Neuron (in vitro differentiated cells): ENCODE measurements at regions not wholly inside any gene's neighbourhood (a gene's known extent, or its start where the extent isn't known, plus 50 kb on each side); places are given as distances from the start of the nearest gene placed in this dataset.
"Not testable (repeated sequence)": the region's sequence is repeated elsewhere in the genome, so short reads cannot be mapped to it uniquely, and the experiment has no call there.

Experiments
- H2AFZ ChIP-seq: one replicate; pipeline ENCODE4 v1.6.1; 2013; ENCODE audit warnings: low read depth, mild to moderate bottlenecking, inconsistent platforms, low read length, moderate library complexity
- H3K27me3 ChIP-seq: one replicate; pipeline ENCODE4 v1.6.1; 2013; ENCODE audit warnings: low read length; ENCODE audit not compliant: insufficient read depth
- H3K36me3 ChIP-seq: one replicate; pipeline ENCODE4 v1.6.1; 2013; ENCODE audit warnings: low read length; ENCODE audit not compliant: insufficient read depth
- H3K4me1 ChIP-seq: one replicate; pipeline ENCODE4 v1.6.1; 2013; ENCODE audit warnings: low read length; ENCODE audit not compliant: insufficient read depth
- H3K4me3 ChIP-seq: 2 replicates; pipeline ENCODE4 v1.5.1; 2013; ENCODE audit warnings: mild to moderate bottlenecking, low read length, moderate library complexity
- H3K9me3 ChIP-seq: one replicate; pipeline ENCODE4 v1.6.1; 2013; ENCODE audit warnings: low read length

GRCh38 chr15:62253294-62253693 is 88.2 kb upstream of the C2CD4B start:
- H2AFZ ChIP-seq: no peak overlapping the region
- H3K4me1 ChIP-seq: peaks cover 3% of the 10 kb centered on the region
- no peaks in the 10 kb centered on the region for H3K27me3 ChIP-seq
- H3K4me3 ChIP-seq: no peak overlapping the region
- no peaks in the 10 kb centered on the region for H3K9me3 ChIP-seq
- H3K36me3 ChIP-seq: no peaks in the 10 kb centered on the region

- Histone ChIP-seq H3K36me3 (no peaks in the 10 kb centered on the region), H3K9me3 (no peaks in the 10 kb centered on the region), H3K4me1 (peaks cover 3% of the 10 kb centered on the region), H3K27me3 (no peaks in the 10 kb centered on the region), H3K4me3 (no peak overlapping the region), H2AFZ (no peak overlapping the region)
Measured at GRCh38 chr15:62254137-62254934, 89.3 kb upstream of the C2CD4B start.

- not testable (repeated sequence) for H3K4me3 ChIP-seq, H3K27me3 ChIP-seq, H3K9me3 ChIP-seq, H2AFZ ChIP-seq, H3K36me3 ChIP-seq, H3K4me1 ChIP-seq
Measured at GRCh38 chr15:62256430-62256829, 91.3 kb upstream of the C2CD4B start.

- no peaks in the 10 kb centered on the region for H3K36me3 ChIP-seq
- H3K4me3 ChIP-seq: no peak overlapping the region
- no peaks in the 10 kb centered on the region for H3K27me3 ChIP-seq
- H3K4me1 ChIP-seq: no peaks in the 10 kb centered on the region
- peaks cover 2% of the 10 kb centered on the region for H3K9me3 ChIP-seq
- H2AFZ ChIP-seq: no peak overlapping the region
Measured at GRCh38 chr15:62257996-62258521, 93.0 kb upstream of the C2CD4B start.

GRCh38 chr15:62262305-62262941 is 97.3 kb upstream of the C2CD4B start:
- Histone ChIP-seq H3K9me3 (peaks cover 8% of the 10 kb centered on the region), H3K4me3 (no peak overlapping the region), H3K4me1 (no peaks in the 10 kb centered on the region), H3K36me3 (no peaks in the 10 kb centered on the region), H3K27me3 (no peaks in the 10 kb centered on the region), H2AFZ (no peak overlapping the region)

- no peaks in the 10 kb centered on the region for H3K4me1 ChIP-seq
- H3K36me3 ChIP-seq: no peaks in the 10 kb centered on the region
- H3K4me3 ChIP-seq: no peak overlapping the region
- peaks cover 8% of the 10 kb centered on the region for H3K9me3 ChIP-seq
- H2AFZ ChIP-seq: no peak overlapping the region
- H3K27me3 ChIP-seq: no peaks in the 10 kb centered on the region
Measured at GRCh38 chr15:62264196-62264595, 99.1 kb upstream of the C2CD4B start.

GRCh38 chr15:62269504-62269903 is 104.4 kb upstream of the C2CD4B start:
- no peaks in the 10 kb centered on the region for H3K36me3 ChIP-seq
- peaks cover 7% of the 10 kb centered on the region for H3K9me3 ChIP-seq
- H3K4me3 ChIP-seq: no peak overlapping the region
- no peak overlapping the region for H2AFZ ChIP-seq
- H3K4me1 ChIP-seq: no peaks in the 10 kb centered on the region
- H3K27me3 ChIP-seq: no peaks in the 10 kb centered on the region

- H3K27me3 ChIP-seq: no peaks in the 10 kb centered on the region
Measured at GRCh38 chr15:62270216-62270921, 105.3 kb upstream of the C2CD4B start.

GRCh38 chr15:62272290-62272689 is 107.2 kb upstream of the C2CD4B start:
- Histone ChIP-seq H3K36me3 (no peaks in the 10 kb centered on the region), H3K4me1 (no peaks in the 10 kb centered on the region), H3K4me3 (no peak overlapping the region), H3K27me3 (peaks cover 2% of the 10 kb centered on the region), H3K9me3 (peaks cover 7% of the 10 kb centered on the region), H2AFZ (no peak overlapping the region)

More at GRCh38 chr15:62270216-62270921, 105.3 kb upstream of the C2CD4B start:
- Histone ChIP-seq H3K4me3 (no peak overlapping the region), H3K9me3 (peaks cover 7% of the 10 kb centered on the region), H2AFZ (no peak overlapping the region), H3K36me3 (no peaks in the 10 kb centered on the region), H3K4me1 (no peaks in the 10 kb centered on the region)

- Histone ChIP-seq H3K27me3 (peaks cover 4% of the 10 kb centered on the region), H3K9me3 (no peaks in the 10 kb centered on the region), H2AFZ (no peak overlapping the region), H3K4me3 (no peak overlapping the region), H3K4me1 (no peaks in the 10 kb centered on the region), H3K36me3 (no peaks in the 10 kb centered on the region)
Measured at GRCh38 chr15:62275831-62276230, 110.7 kb upstream of the C2CD4B start.

GRCh38 chr15:62277816-62278394 is 112.8 kb upstream of the C2CD4B start:
- H3K4me1 ChIP-seq: no peaks in the 10 kb centered on the region
- peaks cover 4% of the 10 kb centered on the region for H3K27me3 ChIP-seq
- no peaks in the 10 kb centered on the region for H3K36me3 ChIP-seq
- H3K4me3 ChIP-seq: no peak overlapping the region
- no peak overlapping the region for H2AFZ ChIP-seq
- no peaks in the 10 kb centered on the region for H3K9me3 ChIP-seq

- Histone ChIP-seq H3K4me3 (no peak overlapping the region), H2AFZ (no peak overlapping the region), H3K27me3 (peaks cover 4% of the 10 kb centered on the region), H3K36me3 (no peaks in the 10 kb centered on the region), H3K4me1 (no peaks in the 10 kb centered on the region), H3K9me3 (no peaks in the 10 kb centered on the region)
Measured at GRCh38 chr15:62278534-62278933, 113.4 kb upstream of the C2CD4B start.

- H2AFZ ChIP-seq: no peak overlapping the region
- peaks cover 4% of the 10 kb centered on the region for H3K27me3 ChIP-seq
- no peaks in the 10 kb centered on the region for H3K36me3 ChIP-seq
- H3K4me1 ChIP-seq: no peaks in the 10 kb centered on the region
- H3K9me3 ChIP-seq: no peaks in the 10 kb centered on the region
- no peak overlapping the region for H3K4me3 ChIP-seq
Measured at GRCh38 chr15:62279041-62279440, 114.0 kb upstream of the C2CD4B start.
